ENCODE measurements at regions not wholly inside any gene's neighbourhood (a gene's known extent, or its start where the extent isn't known, plus 50 kb on each side); places are given as distances from the start of the nearest gene placed in this dataset.

GRCh38 chr12:28110329-28110728, 79.9 kb upstream of the CCDC91 start:
- no peak overlapping the region for H3K4me3 ChIP-seq (ENCODE audit: low read depth, low read length)
- H3K4me1 ChIP-seq: no peaks in the 10 kb centered on the region
- intact Hi-C loops (cut with micrococcal nuclease; ENCODE audit: unreplicated experiment): loop anchor here (1.0 kb wide), 1 partner anchor 62 kb away; no protein-coding TSS in a partner anchor
- H3K9me3 Mint-ChIP-seq (ENCODE audit: unreplicated experiment): no peaks in the 10 kb centered on the region
- H3K27me3 Mint-ChIP-seq (ENCODE audit: insufficient read depth, unreplicated experiment): peaks cover 3% of the 10 kb centered on the region
- no peak overlapping the region for H3K27ac Mint-ChIP-seq (ENCODE audit: unreplicated experiment)
- BruUV-seq (replicated peaks): no TSS peak
- no peaks in the 10 kb centered on the region for H3K36me3 Mint-ChIP-seq (ENCODE audit: insufficient read depth, unreplicated experiment)
- no peaks in the 10 kb centered on the region for H3K4me1 Mint-ChIP-seq (ENCODE audit: low read depth, unreplicated experiment)
- CTCF ChIA-PET: interaction anchor here (1.4 kb wide), 1 partner anchor 61 kb away, joined by 5 read pairs; no protein-coding TSS in a partner anchor
- POLR2A ChIA-PET: no interaction called here
- peak in 1 of 2 experiments; percentile 16 for DNase-seq
- TF ChIP-seq CTCF (IDR thresholded peaks at IDR 0.05; ENCODE audit: insufficient read depth in 1 of 2, low read depth in 1 of 2, low read length in 1 of 2, severe bottlenecking in 1 of 2, unreplicated experiment in 1 of 2): no peak
- no peak overlapping the region for H3K4me3 Mint-ChIP-seq (ENCODE audit: unreplicated experiment)
- H3K36me3 ChIP-seq (ENCODE audit: control insufficient read depth, insufficient read depth, low read length): no peaks in the 10 kb centered on the region
- H3K27me3 ChIP-seq (replicated peaks; ENCODE audit: control insufficient read depth, insufficient read depth, low read length): no peaks in the 10 kb centered on the region
- no peaks in the 10 kb centered on the region for H3K9me3 ChIP-seq

DNA sequence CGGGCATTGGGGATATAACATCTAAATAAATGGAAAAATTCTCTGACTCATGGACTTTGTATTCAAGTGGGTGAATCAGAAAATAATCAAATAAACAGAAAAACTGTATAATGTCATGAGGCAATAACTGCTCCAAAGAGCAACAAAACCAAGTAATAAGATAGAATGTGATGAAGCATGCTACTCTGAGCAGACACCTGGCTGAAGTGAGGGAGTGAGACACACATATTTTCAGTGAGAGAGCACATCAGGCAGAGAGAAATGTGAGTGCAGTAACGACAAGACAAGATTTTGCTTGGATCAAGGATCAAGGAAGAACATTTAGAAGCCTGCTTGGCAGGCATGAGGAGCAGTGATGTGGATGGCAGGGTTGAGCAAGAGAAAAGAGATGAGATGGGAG, 75.8 kb upstream of the CCDC91 start:
- H3K27me3 Mint-ChIP-seq (ENCODE audit: insufficient read depth, unreplicated experiment): peaks cover 6% of the 10 kb centered on the region
- intact Hi-C loops (cut with micrococcal nuclease; ENCODE audit: unreplicated experiment): no loop called here
- H3K9me3 ChIP-seq: no peaks in the 10 kb centered on the region
- H3K36me3 ChIP-seq (ENCODE audit: control insufficient read depth, insufficient read depth, low read length): no peaks in the 10 kb centered on the region
- H3K4me1 ChIP-seq: no peaks in the 10 kb centered on the region
- no TSS peak for BruUV-seq (replicated peaks)
- H3K27me3 ChIP-seq (replicated peaks; ENCODE audit: control insufficient read depth, insufficient read depth, low read length): no peaks in the 10 kb centered on the region
- no peak overlapping the region for H3K4me3 Mint-ChIP-seq (ENCODE audit: unreplicated experiment)
- no peaks in the 10 kb centered on the region for H3K4me1 Mint-ChIP-seq (ENCODE audit: low read depth, unreplicated experiment)
- H3K36me3 Mint-ChIP-seq (ENCODE audit: insufficient read depth, unreplicated experiment): no peaks in the 10 kb centered on the region
- no peak for DNase-seq
- H3K4me3 ChIP-seq (ENCODE audit: low read depth, low read length): no peak overlapping the region
- ChIA-PET POLR2A (no interaction called here), CTCF (no interaction called here)
- H3K9me3 Mint-ChIP-seq (ENCODE audit: unreplicated experiment): no peaks in the 10 kb centered on the region
- H3K27ac Mint-ChIP-seq (ENCODE audit: unreplicated experiment): no peak overlapping the region
- no peak for TF ChIP-seq CTCF (IDR thresholded peaks at IDR 0.05; ENCODE audit: insufficient read depth in 1 of 2, low read depth in 1 of 2, low read length in 1 of 2, severe bottlenecking in 1 of 2, unreplicated experiment in 1 of 2)

DNA sequence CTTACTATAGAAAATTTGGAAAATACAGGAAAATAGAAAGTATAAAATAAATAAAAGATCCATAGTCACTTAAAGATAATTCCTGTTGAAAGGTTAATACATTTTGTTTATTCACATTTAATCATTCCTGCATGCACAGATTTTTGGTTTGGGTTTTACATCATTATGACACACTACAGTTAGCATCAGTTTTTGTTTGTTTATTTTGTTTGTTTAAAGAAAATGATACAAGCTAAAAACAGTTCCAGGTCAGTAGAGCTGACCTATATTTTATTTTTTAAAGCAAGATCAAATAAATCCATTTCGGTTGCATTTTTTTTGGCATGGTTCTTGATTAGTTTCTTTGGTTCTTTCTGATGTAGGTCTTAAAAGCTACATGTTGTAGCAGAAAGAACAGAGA, 68.8 kb upstream of the CCDC91 start:
- ChIA-PET POLR2A (interaction anchor here (0.5 kb wide), 1 partner anchor 753 kb away, joined by 3 read pairs; no protein-coding TSS in a partner anchor), CTCF (no interaction called here)
- BruUV-seq (replicated peaks): no TSS peak
- Mint-ChIP-seq H3K4me1 (ENCODE audit: low read depth, unreplicated experiment) (no peaks in the 10 kb centered on the region), H3K36me3 (ENCODE audit: insufficient read depth, unreplicated experiment) (no peaks in the 10 kb centered on the region), H3K4me3 (ENCODE audit: unreplicated experiment) (no peak overlapping the region), H3K27ac (ENCODE audit: unreplicated experiment) (no peak overlapping the region), H3K27me3 (ENCODE audit: insufficient read depth, unreplicated experiment) (peaks cover 6% of the 10 kb centered on the region), H3K9me3 (ENCODE audit: unreplicated experiment) (no peaks in the 10 kb centered on the region)
- H3K4me1 ChIP-seq: no peaks in the 10 kb centered on the region
- no peaks in the 10 kb centered on the region for H3K36me3 ChIP-seq (ENCODE audit: control insufficient read depth, insufficient read depth, low read length)
- no peak overlapping the region for H3K4me3 ChIP-seq (ENCODE audit: low read depth, low read length)
- H3K9me3 ChIP-seq: no peaks in the 10 kb centered on the region
- TF ChIP-seq CTCF (IDR thresholded peaks at IDR 0.05; ENCODE audit: insufficient read depth in 1 of 2, low read depth in 1 of 2, low read length in 1 of 2, severe bottlenecking in 1 of 2, unreplicated experiment in 1 of 2): no peak
- intact Hi-C loops (cut with micrococcal nuclease; ENCODE audit: unreplicated experiment): no loop called here
- no peak for DNase-seq
- H3K27me3 ChIP-seq (replicated peaks; ENCODE audit: control insufficient read depth, insufficient read depth, low read length): no peaks in the 10 kb centered on the region

All from Caco-2 (cell line).